ENCODE measurements at regions not wholly inside any gene's neighbourhood (a gene's known extent, or its start where the extent isn't known, plus 50 kb on each side); places are given as distances from the start of the nearest gene placed in this dataset.

DNA sequence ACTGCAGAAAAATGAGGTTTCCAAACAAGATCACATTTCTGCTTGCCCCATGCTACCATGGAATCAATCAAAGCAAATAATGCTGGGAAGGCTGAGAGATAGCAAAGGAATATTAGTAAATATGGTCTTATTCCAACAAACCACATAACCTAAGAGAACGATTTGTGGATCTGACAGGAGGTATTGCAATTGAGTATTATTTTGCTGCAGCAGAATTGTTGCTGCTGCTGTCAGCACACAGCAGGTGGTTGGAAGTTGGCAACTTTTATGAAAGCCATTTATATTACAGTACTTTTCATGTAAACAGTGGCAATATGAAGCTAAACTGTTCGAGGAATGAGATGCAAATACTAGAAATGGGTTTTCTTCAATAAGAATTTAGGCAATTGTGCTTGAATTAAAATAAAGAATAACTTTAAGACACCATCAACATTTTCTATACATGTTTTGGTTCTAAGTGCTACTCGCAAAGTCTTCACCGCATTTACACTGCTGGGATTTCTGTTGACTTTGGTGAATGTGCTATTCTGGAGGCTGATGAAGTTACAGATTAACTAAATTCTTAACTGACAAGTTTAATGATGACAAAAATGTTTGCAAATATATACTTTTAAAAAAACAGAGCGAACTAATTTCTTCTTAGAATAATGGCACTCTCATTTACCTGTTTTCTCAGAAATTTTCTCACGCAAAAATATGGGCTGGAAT lies 1285.7 kb downstream of the CNTNAP5 start:
- POLR2A ChIA-PET: no interaction called here
- ATAC-seq (no peak), DNase-seq (ENCODE audit: low read depth, low spot score) (no peak), FAIRE-seq (no peak)
- TF ChIP-seq, protein P1, sequence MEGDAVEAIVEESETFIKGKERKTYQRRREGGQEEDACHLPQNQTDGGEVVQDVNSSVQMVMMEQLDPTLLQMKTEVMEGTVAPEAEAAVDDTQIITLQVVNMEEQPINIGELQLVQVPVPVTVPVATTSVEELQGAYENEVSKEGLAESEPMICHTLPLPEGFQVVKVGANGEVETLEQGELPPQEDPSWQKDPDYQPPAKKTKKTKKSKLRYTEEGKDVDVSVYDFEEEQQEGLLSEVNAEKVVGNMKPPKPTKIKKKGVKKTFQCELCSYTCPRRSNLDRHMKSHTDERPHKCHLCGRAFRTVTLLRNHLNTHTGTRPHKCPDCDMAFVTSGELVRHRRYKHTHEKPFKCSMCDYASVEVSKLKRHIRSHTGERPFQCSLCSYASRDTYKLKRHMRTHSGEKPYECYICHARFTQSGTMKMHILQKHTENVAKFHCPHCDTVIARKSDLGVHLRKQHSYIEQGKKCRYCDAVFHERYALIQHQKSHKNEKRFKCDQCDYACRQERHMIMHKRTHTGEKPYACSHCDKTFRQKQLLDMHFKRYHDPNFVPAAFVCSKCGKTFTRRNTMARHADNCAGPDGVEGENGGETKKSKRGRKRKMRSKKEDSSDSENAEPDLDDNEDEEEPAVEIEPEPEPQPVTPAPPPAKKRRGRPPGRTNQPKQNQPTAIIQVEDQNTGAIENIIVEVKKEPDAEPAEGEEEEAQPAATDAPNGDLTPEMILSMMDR (IDR thresholded peaks at IDR 0.05 in 2 of 3, conservative IDR thresholded peaks at IDR 0.05 in 1 of 3; ENCODE audit: control insufficient read depth in 2 of 3, extremely low read depth in 1 of 3, insufficient read depth in 1 of 3, low read depth in 3 of 3, low read length in 3 of 3): no peak
- TF ChIP-seq, protein P2, sequence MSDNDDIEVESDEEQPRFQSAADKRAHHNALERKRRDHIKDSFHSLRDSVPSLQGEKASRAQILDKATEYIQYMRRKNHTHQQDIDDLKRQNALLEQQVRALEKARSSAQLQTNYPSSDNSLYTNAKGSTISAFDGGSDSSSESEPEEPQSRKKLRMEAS (IDR thresholded peaks at IDR 0.05; ENCODE audit: low read depth, low read length): no peak
- TF ChIP-seq CHD2 (IDR thresholded peaks at IDR 0.05; ENCODE audit: borderline replicate concordance, low read depth, low read length) (no peak), BRCA1 (IDR thresholded peaks at IDR 0.05; ENCODE audit: low read depth, low read length) (no peak), PBX3 (IDR thresholded peaks at IDR 0.05; ENCODE audit: insufficient replicate concordance, low read depth, low read length) (no peak)
- SMC1A ChIA-PET (ENCODE audit: uncharacterized antibody, unreplicated experiment): interaction anchor here (0.5 kb wide), 1 partner anchor 9 kb away, joined by 3 read pairs; no protein-coding TSS in a partner anchor
- Histone ChIP-seq H3K4me2 (ENCODE audit: control insufficient read depth, insufficient read depth) (no peak overlapping the region), H3K79me2 (ENCODE audit: control insufficient read depth, insufficient read depth, low read length) (no peaks in the 10 kb centered on the region), H4K20me1 (ENCODE audit: control insufficient read depth, insufficient read depth) (no peaks in the 10 kb centered on the region), H2AFZ (ENCODE audit: control insufficient read depth, low read depth, low read length) (no peak overlapping the region), H3K27ac (ENCODE audit: control insufficient read depth, insufficient read depth) (no peak overlapping the region), H3K27me3 (replicated peaks in 1 of 2; ENCODE audit: control insufficient read depth in 2 of 2, insufficient read depth in 2 of 2, low read length in 1 of 2) (no peaks in the 10 kb centered on the region), H3K9me3 (replicated peaks; ENCODE audit: control insufficient read depth, insufficient read depth, low read length) (no peaks in the 10 kb centered on the region; the same call in 2 of the 3 replicates), H3K4me1 (ENCODE audit: control insufficient read depth, insufficient read depth, low read length) (no peaks in the 10 kb centered on the region), H3K4me3 (no peak overlapping the region), H3K36me3 (ENCODE audit: control insufficient read depth in 2 of 2, insufficient read depth in 2 of 2, low read length in 1 of 2) (no peaks in the 10 kb centered on the region), H3K9ac (ENCODE audit: control insufficient read depth, insufficient read depth, low read length) (no peak overlapping the region)
- CTCF ChIA-PET: no interaction called here
- in situ Hi-C loops (cut with MboI) (no loop called here), intact Hi-C loops (cut with micrococcal nuclease; ENCODE audit: unreplicated experiment) (no loop called here)
- no TSS peak for BruUV-seq (replicated peaks)
- WGBS (ENCODE audit: insufficient coverage, insufficient replicate concordance, low lambda C conversion rate, missing lambda C conversion rate): 47% methylated on average over 6 of the region's 6 CpGs
- RAD21 ChIA-PET (ENCODE audit: unreplicated experiment): no interaction called here

Measured in GM12878 (cell line).